ENCODE measurements at regions not wholly inside any gene's neighbourhood (a gene's known extent, or its start where the extent isn't known, plus 50 kb on each side); places are given as distances from the start of the nearest gene placed in this dataset.

GRCh38 chr6:155854787-155855186, 399.1 kb upstream of the NOX3 start:
- H3K4me1 Mint-ChIP-seq = no peaks in the 10 kb centered on the region
- H3K36me3 Mint-ChIP-seq (ENCODE audit: low read depth) = peaks cover 6% of the 10 kb centered on the region
- no peak overlapping the region for H3K27ac Mint-ChIP-seq (ENCODE audit: unreplicated experiment)
- H3K4me3 Mint-ChIP-seq = no peak overlapping the region
- no peak for TF ChIP-seq CTCF (conservative IDR thresholded peaks at IDR 0.05)
- peaks cover 9% of the 10 kb centered on the region for H3K9me3 Mint-ChIP-seq
- H3K27me3 Mint-ChIP-seq (ENCODE audit: low read depth) = no peaks in the 10 kb centered on the region
- DNase-seq (ENCODE audit: low read depth, low spot score) = no peak

GRCh38 chr6:155853011-155853410, 397.4 kb upstream of the NOX3 start:
- peaks cover 1% of the 10 kb centered on the region for H3K9me3 Mint-ChIP-seq
- no peaks in the 10 kb centered on the region for H3K27me3 Mint-ChIP-seq (ENCODE audit: low read depth)
- no peaks in the 10 kb centered on the region for H3K4me1 Mint-ChIP-seq

GRCh38 chr6:155850408-155850841, 394.8 kb upstream of the NOX3 start:
- Mint-ChIP-seq H3K36me3 (ENCODE audit: low read depth) (no peaks in the 10 kb centered on the region), H3K27ac (ENCODE audit: unreplicated experiment) (peak overlapping the region; percentile 3), H3K9me3 (no peaks in the 10 kb centered on the region), H3K4me1 (no peaks in the 10 kb centered on the region), H3K4me3 (no peak overlapping the region), H3K27me3 (ENCODE audit: low read depth) (no peaks in the 10 kb centered on the region)
- TF ChIP-seq CTCF (conservative IDR thresholded peaks at IDR 0.05) = no peak
- no peak for DNase-seq (ENCODE audit: low read depth, low spot score)

More at GRCh38 chr6:155853011-155853410, 397.4 kb upstream of the NOX3 start:
- TF ChIP-seq CTCF (conservative IDR thresholded peaks at IDR 0.05) = no peak
- no peak for DNase-seq (ENCODE audit: low read depth, low spot score)
- H3K4me3 Mint-ChIP-seq = no peak overlapping the region
- no peak overlapping the region for H3K27ac Mint-ChIP-seq (ENCODE audit: unreplicated experiment)
- H3K36me3 Mint-ChIP-seq (ENCODE audit: low read depth) = no peaks in the 10 kb centered on the region

- Mint-ChIP-seq H3K9me3 (peaks cover 7% of the 10 kb centered on the region), H3K27me3 (ENCODE audit: low read depth) (no peaks in the 10 kb centered on the region), H3K27ac (ENCODE audit: unreplicated experiment) (no peak overlapping the region), H3K36me3 (ENCODE audit: low read depth) (peaks cover 9% of the 10 kb centered on the region), H3K4me3 (no peak overlapping the region), H3K4me1 (no peaks in the 10 kb centered on the region)
- no peak for DNase-seq (ENCODE audit: low read depth, low spot score)
- no peak for TF ChIP-seq CTCF (conservative IDR thresholded peaks at IDR 0.05)
Observed at GRCh38 chr6:155847711-155848110, 392.1 kb upstream of the NOX3 start.

GRCh38 chr6:155837474-155837873, 381.8 kb upstream of the NOX3 start:
- TF ChIP-seq CTCF (conservative IDR thresholded peaks at IDR 0.05) = no peak
- DNase-seq (ENCODE audit: low read depth, low spot score) = no peak
- no peak overlapping the region for H3K4me3 Mint-ChIP-seq
- H3K27me3 Mint-ChIP-seq (ENCODE audit: low read depth) = no peaks in the 10 kb centered on the region
- H3K27ac Mint-ChIP-seq (ENCODE audit: unreplicated experiment) = no peak overlapping the region
- H3K9me3 Mint-ChIP-seq = no peaks in the 10 kb centered on the region
- peaks cover 22% of the 10 kb centered on the region for H3K4me1 Mint-ChIP-seq
- H3K36me3 Mint-ChIP-seq (ENCODE audit: low read depth) = no peaks in the 10 kb centered on the region

- no peak for DNase-seq (ENCODE audit: low read depth, low spot score)
- H3K4me3 Mint-ChIP-seq = no peak overlapping the region
- no peaks in the 10 kb centered on the region for H3K9me3 Mint-ChIP-seq
- peaks cover 4% of the 10 kb centered on the region for H3K4me1 Mint-ChIP-seq
- no peaks in the 10 kb centered on the region for H3K36me3 Mint-ChIP-seq (ENCODE audit: low read depth)
- no peak overlapping the region for H3K27ac Mint-ChIP-seq (ENCODE audit: unreplicated experiment)
- TF ChIP-seq CTCF (conservative IDR thresholded peaks at IDR 0.05) = no peak
- no peaks in the 10 kb centered on the region for H3K27me3 Mint-ChIP-seq (ENCODE audit: low read depth)
Observed at GRCh38 chr6:155832596-155832995, 377.0 kb upstream of the NOX3 start.
